AG04450 (cell line): ENCODE measurements at regions not wholly inside any gene's neighbourhood (a gene's known extent, or its start where the extent isn't known, plus 50 kb on each side); places are given as distances from the start of the nearest gene placed in this dataset.

Source experiments
- CTCF ChIA-PET: fragments of 300-600, 350-600 bp; formaldehyde crosslinking; extraction: SDS; loops from one replicate; lab custom pipeline; 2022; ENCODE audit warnings: antibody characterized with exemption, inconsistent platforms; lab: Charles Lee
- POLR2A ChIA-PET: fragments of 350-600 bp; formaldehyde crosslinking; extraction: SDS; loops from one replicate; lab custom pipeline; 2021; ENCODE audit warnings: antibody characterized with exemption, inconsistent platforms; lab: Yijun Ruan, JAX
- DNase-seq: peaks from one replicate; pipeline ENCODE4 v3.0.0-alpha.2; 2011; ENCODE audit warnings: low read depth, low spot score
- H3K27ac ChIP-seq: one replicate; pipeline ENCODE4 v1.5.1; 2012; ENCODE audit warnings: low read depth, low read length, control low read depth
- H3K27me3 ChIP-seq: one replicate; pipeline ENCODE4 v1.6.0; 2012; ENCODE audit warnings: low read length; ENCODE audit not compliant: control insufficient read depth, insufficient read depth
- H3K4me3 ChIP-seq: 2 replicates; pipeline ENCODE4 v1.5.1; 2011; ENCODE audit warnings: mild to moderate bottlenecking, low read depth, low read length, control low read depth
- H3K9me3 ChIP-seq: 2 replicates; pipeline ENCODE4 v1.5.1; 2012; ENCODE audit warnings: low read length; ENCODE audit not compliant: control insufficient read depth, insufficient read depth
- CTCF ChIP-seq: IDR thresholded peaks from 2 replicates; pipeline ENCODE4 v1.5.1; 2011; ENCODE audit warnings: low read depth, low read length, control low read depth, inconsistent platforms

GRCh38 chr2:67215214-67216055, 181.7 kb upstream of the ETAA1 start:
- CTCF ChIA-PET, result interaction anchor here (0.6 to 1.9 kb wide), 36 partner anchors 9 to 1597 kb away, joined by 3 to 11 read pairs (median 3); no protein-coding TSS in a partner anchor
- Histone ChIP-seq H3K27ac (peak overlapping the region; percentile 82), H3K9me3 (no peaks in the 10 kb centered on the region), H3K27me3 (no peaks in the 10 kb centered on the region), H3K4me3 (no peak overlapping the region)
- TF ChIP-seq CTCF, result peak; percentile 91
- POLR2A ChIA-PET, result interaction anchor here (0.7 to 1.4 kb wide), 3 partner anchors 85 to 346 kb away, joined by 3 to 5 read pairs (median 3); no protein-coding TSS in a partner anchor
- DNase-seq, result peak; percentile 77

- no peak for DNase-seq
- no peak for TF ChIP-seq CTCF
- Histone ChIP-seq H3K9me3 (no peaks in the 10 kb centered on the region), H3K27ac (no peak overlapping the region), H3K27me3 (no peaks in the 10 kb centered on the region), H3K4me3 (no peak overlapping the region)
- CTCF ChIA-PET, result interaction anchor here (0.8 to 1.9 kb wide), 13 partner anchors 13 to 1598 kb away, joined by 3 to 11 read pairs (median 4); no protein-coding TSS in a partner anchor
- POLR2A ChIA-PET, result interaction anchor here (1.4 kb wide), 1 partner anchor 86 kb away, joined by 5 read pairs; no protein-coding TSS in a partner anchor
Observed at GRCh38 chr2:67216103-67216502, 181.0 kb upstream of the ETAA1 start.

DNA sequence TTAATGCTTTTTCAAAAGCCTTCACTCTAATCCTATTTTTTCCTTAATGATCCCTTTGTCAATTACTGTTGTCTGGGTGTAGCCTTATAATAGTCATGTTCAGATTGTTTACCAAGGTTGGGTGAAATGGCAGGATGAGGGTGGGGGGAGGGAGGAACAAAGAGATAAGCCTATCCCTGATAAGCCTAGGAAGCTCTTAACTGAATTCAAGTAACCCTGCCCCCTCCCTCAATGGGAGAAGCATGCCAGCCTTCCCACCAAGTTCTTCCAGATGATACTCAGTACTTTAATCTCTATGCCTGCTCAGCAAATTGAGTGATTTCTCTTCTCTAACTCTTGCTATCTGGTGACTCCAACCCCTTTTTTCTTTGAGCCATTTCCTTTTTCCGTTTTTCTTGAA, 180.3 kb upstream of the ETAA1 start:
- H3K27ac ChIP-seq, result no peak overlapping the region
- TF ChIP-seq CTCF, result no peak
- no peaks in the 10 kb centered on the region for H3K9me3 ChIP-seq
- H3K4me3 ChIP-seq, result no peak overlapping the region
- ChIA-PET POLR2A (no interaction called here), CTCF (interaction anchor here (1.5 kb wide), 1 partner anchor 434 kb away, joined by 6 read pairs; no protein-coding TSS in a partner anchor)
- no peaks in the 10 kb centered on the region for H3K27me3 ChIP-seq
- DNase-seq, result no peak

DNA sequence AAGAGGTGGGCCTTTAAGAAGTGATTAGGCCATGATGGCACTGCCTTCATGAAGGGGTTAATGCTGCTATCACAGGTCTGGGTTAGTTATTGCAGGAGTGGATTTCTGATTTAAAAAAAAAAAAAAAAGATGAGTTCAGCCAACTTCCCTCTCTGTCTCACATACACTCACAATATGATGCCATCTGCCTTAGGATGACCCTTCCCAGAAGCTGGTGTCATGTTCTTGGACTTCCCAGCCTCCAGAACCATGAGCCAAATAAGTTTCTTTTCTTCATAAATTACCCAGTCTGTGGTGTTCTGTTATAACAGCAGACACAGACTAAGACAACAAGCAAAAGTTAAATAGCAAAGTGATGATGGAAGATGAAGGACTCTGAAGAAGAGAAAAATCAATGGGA, 179.7 kb upstream of the ETAA1 start:
- DNase-seq, result no peak
- no peak for TF ChIP-seq CTCF
- CTCF ChIA-PET, result interaction anchor here (2.6 kb wide), 1 partner anchor 434 kb away, joined by 13 read pairs; no protein-coding TSS in a partner anchor

DNA sequence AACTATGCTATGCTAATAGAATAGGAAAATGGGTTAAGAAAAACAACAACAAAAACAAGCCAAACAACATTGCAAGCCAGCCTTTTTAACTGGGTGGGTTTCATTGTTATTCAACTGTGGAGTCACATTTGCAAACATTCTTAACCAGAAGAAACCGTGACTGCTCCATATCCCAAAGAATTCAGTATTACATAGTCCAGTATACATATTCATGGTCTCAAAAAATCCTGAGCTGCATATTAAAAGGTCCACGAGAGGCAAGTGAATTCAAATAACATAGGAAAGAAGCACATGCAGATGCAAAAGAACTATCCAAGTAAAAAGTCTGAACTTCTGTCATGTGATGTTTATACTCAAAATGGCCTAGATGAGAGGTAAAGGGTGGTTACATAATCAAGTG, 179.1 kb upstream of the ETAA1 start:
- Histone ChIP-seq H3K9me3 (no peaks in the 10 kb centered on the region), H3K27ac (no peak overlapping the region), H3K4me3 (no peak overlapping the region), H3K27me3 (no peaks in the 10 kb centered on the region)
- DNase-seq, result no peak
- CTCF ChIA-PET, result interaction anchor here (0.8 to 2.6 kb wide), 2 partner anchors 433 to 628 kb away, joined by 3 to 13 read pairs; no protein-coding TSS in a partner anchor
- TF ChIP-seq CTCF, result no peak
- POLR2A ChIA-PET, result no interaction called here

More for the DNA sequence above, 179.7 kb upstream of the ETAA1 start:
- Histone ChIP-seq H3K4me3 (no peak overlapping the region), H3K9me3 (no peaks in the 10 kb centered on the region), H3K27me3 (no peaks in the 10 kb centered on the region), H3K27ac (no peak overlapping the region)
- POLR2A ChIA-PET, result no interaction called here
